Lung (tissue), 11 donors: ENCODE measurements at regions not wholly inside any gene's neighbourhood (a gene's known extent, or its start where the extent isn't known, plus 50 kb on each side); places are given as distances from the start of the nearest gene placed in this dataset.

Experiments used
- ATAC-seq: fragments of 200-7000 bp; cut with Tn5 transposase; one replicate; pipeline ENCODE4 v1.9.1; 2020; ENCODE audit warnings: moderate number of reproducible peaks; ENCODE audit not compliant: insufficient read depth, low FRiP score
- DNase-seq, 3 donors: peaks; one replicate each; pipeline ENCODE4 v3.0.0-alpha.2; 2013 to 2017
- H3K27ac ChIP-seq, 2 donors: one replicate each; pipeline ENCODE4 v1.5.1; 2013; ENCODE audit warnings: mild to moderate bottlenecking in 2 of 2, moderate library complexity in 2 of 2, control low read depth in 1 of 2, inconsistent platforms in 1 of 2, low read depth in 1 of 2, low read length in 1 of 2
- H3K27me3 ChIP-seq, 3 donors: one replicate each; pipeline ENCODE4 v1.5.1; 2013; ENCODE audit warnings: low read length in 2 of 3; ENCODE audit not compliant: control insufficient read depth in 3 of 3, insufficient read depth in 3 of 3
- H3K36me3 ChIP-seq, 4 donors: one replicate each; pipeline ENCODE4 v1.5.1; 2013; ENCODE audit warnings: low read length in 4 of 4, mild to moderate bottlenecking in 1 of 4, moderate library complexity in 1 of 4; ENCODE audit not compliant: control insufficient read depth in 4 of 4, insufficient read depth in 4 of 4
- H3K4me1 ChIP-seq, 5 donors: one replicate each; pipeline ENCODE4 v1.5.1; 2013; ENCODE audit warnings: low read length in 5 of 5, mild to moderate bottlenecking in 2 of 5, moderate library complexity in 1 of 5; ENCODE audit not compliant: control insufficient read depth in 5 of 5, insufficient read depth in 5 of 5
- H3K4me3 ChIP-seq: one replicate; pipeline ENCODE4 v1.5.1; 2013; ENCODE audit warnings: mild to moderate bottlenecking, control low read depth, moderate library complexity
- H3K9ac ChIP-seq, 2 donors: one replicate each; pipeline ENCODE4 v1.5.1; 2013; ENCODE audit warnings: low read length in 2 of 2, control low read depth in 1 of 2; ENCODE audit not compliant: insufficient read depth in 1 of 2
- H3K9me3 ChIP-seq, 4 donors: one replicate each; pipeline ENCODE4 v1.5.1; 2013; ENCODE audit warnings: low read length in 3 of 4, mild to moderate bottlenecking in 1 of 4, moderate library complexity in 1 of 4; ENCODE audit not compliant: control insufficient read depth in 4 of 4, insufficient read depth in 3 of 4
- CTCF ChIP-seq: IDR thresholded peaks from 2 replicates; pipeline ENCODE4 v1.5.1; 2012; ENCODE audit warnings: mild to moderate bottlenecking; ENCODE audit errors: control extremely low read depth, extremely low read depth
- WGBS, 2 donors: extraction: QIAGEN DNeasy Blood & Tissue Kit; methylation state at CpG; one replicate each; pipeline ENCODE4 v1.1.7; 2013; 5-methylcytosine and 5-hydroxymethylcytosine counted together
- donor health status: control.
- donor health status: control.
- donor health status: Bipolar disorder and iron deficiency.
- donor health status: healthy.
- donor health status: DM: yes; HTN: yes; CAD: no.

- Histone ChIP-seq H3K4me3 (no peak overlapping the region), H3K9ac (no peak overlapping the region), H3K9me3 (peaks cover 0 to 2% (median 0%) of the 10 kb centered on the region in 4 donors), H3K36me3 (no peaks in the 10 kb centered on the region), H3K27ac (no peak overlapping the region), H3K27me3 (peaks cover 2 to 16% (median 7%) of the 10 kb centered on the region in 3 donors), H3K4me1 (peaks cover 0 to 12% (median 0%) of the 10 kb centered on the region in 5 donors)
- WGBS, 2 donors, result 69 to 77% methylated on average over 8 of the region's 8 CpGs
- DNase-seq, result no peak
- no peak for ATAC-seq
- TF ChIP-seq CTCF, result no peak
Measured at GRCh38 chr1:36588972-36589371, 106.3 kb upstream of the CSF3R start.

GRCh38 chr1:36585569-36586548 is 103.1 kb upstream of the CSF3R start:
- no peaks in the 10 kb centered on the region for H3K36me3 ChIP-seq
- DNase-seq (no peak), ATAC-seq (no peak)
- H3K27ac ChIP-seq, result no peak overlapping the region
- WGBS, 2 donors, result 19 to 30% methylated on average over 22 to 24 of the region's 24 CpGs
- H3K4me3 ChIP-seq, result no peak overlapping the region
- H3K4me1 ChIP-seq, result peaks cover 0 to 7% (median 0%) of the 10 kb centered on the region in 5 donors
- no peaks in the 10 kb centered on the region for H3K9me3 ChIP-seq
- H3K27me3 ChIP-seq, result peaks cover 0 to 26% (median 7%) of the 10 kb centered on the region in 3 donors
- no peak for TF ChIP-seq CTCF
- H3K9ac ChIP-seq, result no peak overlapping the region

GRCh38 chr1:36584874-36585453 is 102.3 kb upstream of the CSF3R start:
- no peak for DNase-seq
- WGBS, 2 donors, result 76 to 79% methylated on average over 6 of the region's 6 CpGs
- no peaks in the 10 kb centered on the region for H3K4me1 ChIP-seq
- H3K27me3 ChIP-seq, result peaks cover 0 to 31% (median 7%) of the 10 kb centered on the region in 3 donors
- no peaks in the 10 kb centered on the region for H3K9me3 ChIP-seq
- H3K27ac ChIP-seq, result no peak overlapping the region
- no peaks in the 10 kb centered on the region for H3K36me3 ChIP-seq
- TF ChIP-seq CTCF, result no peak
- H3K9ac ChIP-seq, result no peak overlapping the region
- no peak overlapping the region for H3K4me3 ChIP-seq
- ATAC-seq, result no peak
